ENCODE measurements at regions not wholly inside any gene's neighbourhood (a gene's known extent, or its start where the extent isn't known, plus 50 kb on each side); places are given as distances from the start of the nearest gene placed in this dataset.

DNA sequence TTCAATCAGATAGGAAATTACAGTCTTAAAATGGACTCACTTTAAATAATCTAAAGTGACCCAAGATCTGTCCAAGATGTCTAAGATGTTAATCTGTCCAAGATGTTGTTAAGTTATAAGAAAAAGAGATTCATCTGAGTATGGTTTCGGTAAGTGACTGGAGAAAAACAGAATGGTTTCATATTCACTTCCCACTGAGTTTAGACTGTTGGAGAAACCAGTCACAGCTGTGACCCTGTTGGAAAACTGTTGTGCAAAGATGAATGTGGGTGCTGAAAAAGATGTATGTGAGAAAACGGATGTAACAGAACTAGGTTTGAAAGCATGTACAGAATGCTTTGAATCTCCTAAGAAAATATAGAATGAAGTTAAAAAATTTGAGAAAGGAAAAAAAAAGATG, 325.9 kb downstream of the COL12A1 start:
- Histone ChIP-seq H3K36me3 (ENCODE audit: control insufficient read depth in 2 of 3, insufficient read depth in 3 of 3, low read length in 3 of 3) (no peaks in the 10 kb centered on the region), H3K9ac (ENCODE audit: low read length in 3 of 3) (no peak overlapping the region), H3K4me3 (ENCODE audit: low read length in 3 of 3) (no peak overlapping the region), H3K4me1 (ENCODE audit: control insufficient read depth in 2 of 3, insufficient read depth in 2 of 3, low read depth in 1 of 3, low read length in 3 of 3) (no peaks in the 10 kb centered on the region), H3K27ac (ENCODE audit: low read depth in 2 of 2, low read length in 2 of 2) (no peak overlapping the region), H3K9me3 (ENCODE audit: control insufficient read depth in 2 of 3, insufficient read depth in 1 of 3, low read length in 3 of 3) (no peaks in the 10 kb centered on the region), H3K27me3 (ENCODE audit: control insufficient read depth, insufficient read depth, low read length) (no peaks in the 10 kb centered on the region)
- DNase-seq (no peak), FAIRE-seq (no peak)
- TF ChIP-seq, protein P1, sequence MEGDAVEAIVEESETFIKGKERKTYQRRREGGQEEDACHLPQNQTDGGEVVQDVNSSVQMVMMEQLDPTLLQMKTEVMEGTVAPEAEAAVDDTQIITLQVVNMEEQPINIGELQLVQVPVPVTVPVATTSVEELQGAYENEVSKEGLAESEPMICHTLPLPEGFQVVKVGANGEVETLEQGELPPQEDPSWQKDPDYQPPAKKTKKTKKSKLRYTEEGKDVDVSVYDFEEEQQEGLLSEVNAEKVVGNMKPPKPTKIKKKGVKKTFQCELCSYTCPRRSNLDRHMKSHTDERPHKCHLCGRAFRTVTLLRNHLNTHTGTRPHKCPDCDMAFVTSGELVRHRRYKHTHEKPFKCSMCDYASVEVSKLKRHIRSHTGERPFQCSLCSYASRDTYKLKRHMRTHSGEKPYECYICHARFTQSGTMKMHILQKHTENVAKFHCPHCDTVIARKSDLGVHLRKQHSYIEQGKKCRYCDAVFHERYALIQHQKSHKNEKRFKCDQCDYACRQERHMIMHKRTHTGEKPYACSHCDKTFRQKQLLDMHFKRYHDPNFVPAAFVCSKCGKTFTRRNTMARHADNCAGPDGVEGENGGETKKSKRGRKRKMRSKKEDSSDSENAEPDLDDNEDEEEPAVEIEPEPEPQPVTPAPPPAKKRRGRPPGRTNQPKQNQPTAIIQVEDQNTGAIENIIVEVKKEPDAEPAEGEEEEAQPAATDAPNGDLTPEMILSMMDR (IDR thresholded peaks at IDR 0.05; ENCODE audit: borderline replicate concordance, extremely low read depth, insufficient read depth): no peak
- intact Hi-C loops (cut with DNase I): no loop called here

DNA sequence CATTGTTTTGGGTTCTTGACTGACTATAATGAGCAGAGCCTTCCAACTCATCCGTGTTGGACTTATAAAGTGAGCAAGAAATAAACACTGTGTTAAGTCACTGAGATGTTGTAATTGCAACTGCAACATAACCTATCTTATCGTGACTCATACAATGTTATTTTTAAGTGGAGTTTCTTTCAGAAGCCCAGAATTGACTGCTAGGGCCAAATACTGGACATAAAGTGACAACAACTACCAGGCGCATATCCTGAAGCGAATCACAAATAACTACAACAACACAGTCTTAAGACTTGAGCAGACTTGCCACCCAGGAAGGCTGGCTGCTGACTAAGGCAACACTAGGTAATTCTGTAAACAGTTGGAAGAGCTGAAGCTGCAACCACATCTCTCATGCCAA, 326.6 kb downstream of the COL12A1 start:
- no peak overlapping the region for H3K4me3 ChIP-seq (ENCODE audit: low read length in 3 of 3)
- no peak overlapping the region for H3K27ac ChIP-seq (ENCODE audit: low read depth in 2 of 2, low read length in 2 of 2)
- TF ChIP-seq, protein P1 (IDR thresholded peaks at IDR 0.05; ENCODE audit: borderline replicate concordance, extremely low read depth, insufficient read depth): no peak
- H3K36me3 ChIP-seq (ENCODE audit: control insufficient read depth in 2 of 3, insufficient read depth in 3 of 3, low read length in 3 of 3): no peaks in the 10 kb centered on the region
- H3K27me3 ChIP-seq (ENCODE audit: control insufficient read depth, insufficient read depth, low read length): no peaks in the 10 kb centered on the region
- FAIRE-seq: no peak
- H3K9me3 ChIP-seq (ENCODE audit: control insufficient read depth in 2 of 3, insufficient read depth in 1 of 3, low read length in 3 of 3): no peaks in the 10 kb centered on the region
- H3K9ac ChIP-seq (ENCODE audit: low read length in 3 of 3): no peak overlapping the region
- H3K4me1 ChIP-seq (ENCODE audit: control insufficient read depth in 2 of 3, insufficient read depth in 2 of 3, low read depth in 1 of 3, low read length in 3 of 3): no peaks in the 10 kb centered on the region
- intact Hi-C loops (cut with DNase I): no loop called here
- no peak for DNase-seq

DNA sequence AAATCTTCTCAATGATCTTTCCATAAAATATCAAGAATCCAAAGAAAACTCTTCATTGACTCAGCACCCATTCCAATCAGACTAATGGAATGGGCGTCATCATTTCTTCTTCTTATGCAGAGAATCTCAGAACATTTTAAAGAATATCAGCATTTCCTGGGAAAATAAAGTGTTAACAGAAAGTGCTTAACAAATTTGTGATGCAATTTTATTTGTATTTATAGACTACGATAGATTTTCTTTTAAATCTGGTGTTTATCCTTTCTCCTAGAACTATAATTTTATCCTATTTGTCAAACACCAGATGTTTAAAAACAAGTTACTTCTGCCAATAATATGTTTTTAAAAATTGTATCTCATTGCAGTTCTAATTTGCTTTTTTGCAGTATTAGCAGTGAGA, 330.7 kb downstream of the COL12A1 start:
- Histone ChIP-seq H3K4me1 (ENCODE audit: control insufficient read depth in 2 of 3, insufficient read depth in 2 of 3, low read depth in 1 of 3, low read length in 3 of 3) (peaks cover 0 to 4% (median 3%) of the 10 kb centered on the region in 3 donors), H3K4me3 (ENCODE audit: low read length in 3 of 3) (no peak overlapping the region), H3K36me3 (ENCODE audit: control insufficient read depth in 2 of 3, insufficient read depth in 3 of 3, low read length in 3 of 3) (no peaks in the 10 kb centered on the region), H3K27ac (ENCODE audit: low read depth in 2 of 2, low read length in 2 of 2) (no peak overlapping the region), H3K27me3 (ENCODE audit: control insufficient read depth, insufficient read depth, low read length) (no peaks in the 10 kb centered on the region), H3K9ac (ENCODE audit: low read length in 3 of 3) (no peak overlapping the region), H3K9me3 (ENCODE audit: control insufficient read depth in 2 of 3, insufficient read depth in 1 of 3, low read length in 3 of 3) (peaks cover 0 to 9% (median 0%) of the 10 kb centered on the region in 3 donors)
- FAIRE-seq: no peak
- intact Hi-C loops (cut with DNase I): no loop called here
- DNase-seq: no peak
- TF ChIP-seq, protein P1 (IDR thresholded peaks at IDR 0.05; ENCODE audit: borderline replicate concordance, extremely low read depth, insufficient read depth): no peak
